OCI-LY1 (cell line): ENCODE measurements at regions not wholly inside any gene's neighbourhood (a gene's known extent, or its start where the extent isn't known, plus 50 kb on each side); places are given as distances from the start of the nearest gene placed in this dataset.

ENCODE experiments used
- H2AFZ ChIP-seq: fragments of 200-600 bp; sonication (generic), shearing (Covaris generic); 2 replicates; pipeline ENCODE4 v1.6.0; 2014; ENCODE audit warnings: antibody characterized with exemption, mild to moderate bottlenecking, low read length
- H3F3A ChIP-seq: fragments of 200-600 bp; sonication (generic), shearing (Covaris generic); 2 replicates; pipeline ENCODE4 v1.6.0; 2014; ENCODE audit warnings: mild to moderate bottlenecking, antibody characterized with exemption, low read length, moderate library complexity; ENCODE audit not compliant: insufficient read depth
- H3K27ac ChIP-seq: fragments of 200-600 bp; sonication (generic); 2 replicates; pipeline ENCODE4 v1.5.1; 2014; ENCODE audit warnings: low read length, mixed run types, mild to moderate bottlenecking, low read depth; ENCODE audit not compliant: poor library complexity, severe bottlenecking
- H3K27me3 ChIP-seq: fragments of 200-600 bp; sonication (generic); 2 replicates; pipeline ENCODE4 v1.6.0; 2014; ENCODE audit warnings: antibody characterized with exemption, mild to moderate bottlenecking, low read length, moderate library complexity; ENCODE audit not compliant: insufficient read depth
- H3K36me3 ChIP-seq: fragments of 200-600 bp; sonication (generic); 2 replicates; pipeline ENCODE4 v1.6.1; 2014; ENCODE audit warnings: mild to moderate bottlenecking, antibody characterized with exemption, low read length, moderate library complexity, mixed read lengths; ENCODE audit not compliant: insufficient read depth
- H3K4me1 ChIP-seq: fragments of 200-600 bp; sonication (generic); 2 replicates; pipeline ENCODE4 v1.5.1; 2014; ENCODE audit warnings: mild to moderate bottlenecking, low read length, moderate library complexity; ENCODE audit not compliant: insufficient read depth, severe bottlenecking
- H3K4me2 ChIP-seq: fragments of 200-600 bp; sonication (generic), shearing (Covaris generic); 2 replicates; pipeline ENCODE4 v1.6.1; 2014; ENCODE audit warnings: low read length
- H3K4me3 ChIP-seq: fragments of 200-600 bp; sonication (generic); 2 replicates; pipeline ENCODE4 v1.5.1; 2014; ENCODE audit warnings: low read length, low read depth, mild to moderate bottlenecking, mixed read lengths; ENCODE audit not compliant: poor library complexity, severe bottlenecking
- H3K79me2 ChIP-seq: fragments of 200-600 bp; shearing (Covaris generic); 2 replicates; pipeline ENCODE4 v1.6.1; 2016; ENCODE audit warnings: mixed run types, low read length, mixed read lengths; ENCODE audit not compliant: insufficient read depth
- H3K9ac ChIP-seq: fragments of 200-600 bp; sonication (generic), shearing (Covaris generic); 2 replicates; pipeline ENCODE4 v1.6.1; 2014; ENCODE audit warnings: mild to moderate bottlenecking, low read length, mixed read lengths
- H3K9me2 ChIP-seq: fragments of 200-600 bp; sonication (generic), shearing (Covaris generic); 2 replicates; pipeline ENCODE4 v1.6.1; 2014; ENCODE audit warnings: low read depth, mild to moderate bottlenecking, low read length, mixed read lengths
- H3K9me3 ChIP-seq: fragments of 200-600 bp; shearing (Covaris generic); 2 replicates; pipeline ENCODE4 v1.6.1; 2014; ENCODE audit warnings: low read length, mixed read lengths
- H4K20me1 ChIP-seq: fragments of 200-600 bp; sonication (generic), shearing (Covaris generic); 2 replicates; pipeline ENCODE4 v1.6.0; 2016; ENCODE audit warnings: mild to moderate bottlenecking, low read length; ENCODE audit not compliant: insufficient read depth
- CTCF ChIP-seq: fragments of 200-600 bp; sonication (generic), shearing (Covaris generic); IDR thresholded peaks from 2 replicates; pipeline ENCODE4 v1.5.1; 2017; ENCODE audit warnings: mild to moderate bottlenecking, antibody characterized with exemption, low read length, moderate library complexity, mixed read lengths
- EZH2 ChIP-seq: fragments of 200-600 bp; sonication (generic), shearing (Covaris generic); IDR thresholded peaks from 2 replicates; pipeline ENCODE4 v1.8.0; 2017; ENCODE audit warnings: borderline replicate concordance, mixed run types, mild to moderate bottlenecking, antibody characterized with exemption, low read length, moderate library complexity, mixed read lengths

GRCh38 chr2:145984580-145984979 lies 1464.7 kb upstream of the ZEB2 start:
- H4K20me1 ChIP-seq: no peaks in the 10 kb centered on the region
- no peaks in the 10 kb centered on the region for H3K36me3 ChIP-seq
- H3K4me2 ChIP-seq: no peak overlapping the region
- no peaks in the 10 kb centered on the region for H3K27me3 ChIP-seq
- H3K9me3 ChIP-seq: no peaks in the 10 kb centered on the region
- H3K4me3 ChIP-seq: no peak overlapping the region
- H3K79me2 ChIP-seq: no peaks in the 10 kb centered on the region
- no peaks in the 10 kb centered on the region for H3K4me1 ChIP-seq
- H3K9ac ChIP-seq: no peak overlapping the region
- TF ChIP-seq CTCF (no peak), EZH2 (no peak)
- no peaks in the 10 kb centered on the region for H3K9me2 ChIP-seq
- no peak overlapping the region for H2AFZ ChIP-seq
- no peaks in the 10 kb centered on the region for H3F3A ChIP-seq
- no peak overlapping the region for H3K27ac ChIP-seq

- Histone ChIP-seq H3K27ac (no peak overlapping the region), H2AFZ (no peak overlapping the region), H3K4me3 (no peak overlapping the region), H3K79me2 (no peaks in the 10 kb centered on the region), H3K27me3 (no peaks in the 10 kb centered on the region), H3F3A (no peaks in the 10 kb centered on the region), H3K9ac (no peak overlapping the region), H3K36me3 (no peaks in the 10 kb centered on the region), H4K20me1 (no peaks in the 10 kb centered on the region), H3K9me3 (no peaks in the 10 kb centered on the region), H3K4me1 (no peaks in the 10 kb centered on the region), H3K9me2 (no peaks in the 10 kb centered on the region), H3K4me2 (no peak overlapping the region)
- TF ChIP-seq EZH2 (no peak), CTCF (no peak)
These were observed 1460.4 kb upstream of the ZEB2 start for GRCh38 chr2:145980318-145980717.

DNA sequence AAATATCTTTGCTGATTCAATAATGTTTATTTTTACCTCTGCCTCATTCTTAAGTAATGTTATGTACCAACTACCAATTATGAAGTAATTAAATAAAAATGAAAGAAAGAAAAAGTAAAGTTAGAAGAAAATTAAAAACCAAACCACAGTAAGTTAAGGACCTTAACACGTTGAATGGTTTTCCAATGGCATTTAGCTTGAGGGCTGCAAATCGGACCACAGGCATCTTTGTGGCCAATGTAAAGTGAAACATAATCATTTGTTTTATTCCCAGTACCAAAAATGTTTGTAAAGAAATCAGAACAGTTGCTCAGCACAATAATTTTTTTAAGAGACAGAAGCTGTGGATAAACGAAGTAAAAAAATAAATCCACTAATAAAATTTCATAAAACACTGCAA lies 1455.5 kb upstream of the ZEB2 start:
- Histone ChIP-seq H3K9me2 (no peaks in the 10 kb centered on the region), H3F3A (no peaks in the 10 kb centered on the region), H3K4me3 (no peak overlapping the region), H3K4me1 (no peaks in the 10 kb centered on the region), H3K79me2 (no peaks in the 10 kb centered on the region), H4K20me1 (no peaks in the 10 kb centered on the region), H3K9me3 (no peaks in the 10 kb centered on the region), H3K9ac (no peak overlapping the region), H3K27me3 (no peaks in the 10 kb centered on the region), H3K36me3 (no peaks in the 10 kb centered on the region), H3K27ac (no peak overlapping the region), H3K4me2 (no peak overlapping the region), H2AFZ (no peak overlapping the region)
- TF ChIP-seq EZH2: no peak
- TF ChIP-seq CTCF: no peak
